Nephron progenitor cell (in vitro differentiated cells): ENCODE measurements at regions not wholly inside any gene's neighbourhood (a gene's known extent, or its start where the extent isn't known, plus 50 kb on each side); places are given as distances from the start of the nearest gene placed in this dataset.
"Not testable (repeated sequence)": the region's sequence is repeated elsewhere in the genome, so short reads cannot be mapped to it uniquely, and the experiment has no call there.

Source experiments
- DNase-seq: peaks from one replicate; pipeline ENCODE4 v3.0.0; 2021
- H3K27ac Mint-ChIP-seq: 2 replicates; pipeline ENCODE4 v1.8.0; 2021; ENCODE audit warnings: mild to moderate bottlenecking, moderate library complexity, mixed read lengths
- H3K27me3 Mint-ChIP-seq: 2 replicates; pipeline ENCODE4 v1.8.0; 2021; ENCODE audit warnings: mild to moderate bottlenecking, low read depth, mixed read lengths; ENCODE audit not compliant: poor library complexity
- H3K36me3 Mint-ChIP-seq: 2 replicates; pipeline ENCODE4 v1.8.0; 2021; ENCODE audit warnings: low read depth, mixed read lengths
- H3K4me1 Mint-ChIP-seq: 2 replicates; pipeline ENCODE4 v1.8.0; 2021; ENCODE audit warnings: mixed read lengths
- H3K4me3 Mint-ChIP-seq: 2 replicates; pipeline ENCODE4 v1.8.0; 2021; ENCODE audit warnings: mild to moderate bottlenecking, moderate library complexity, mixed read lengths
- H3K9me3 Mint-ChIP-seq: 2 replicates; pipeline ENCODE4 v1.8.0; 2021; ENCODE audit warnings: mild to moderate bottlenecking, moderate library complexity, mixed read lengths
- TF ChIP-seq, protein P1 (sequence below): fragments of 200-600 bp; sonication (generic); IDR thresholded peaks from 2 replicates; pipeline ENCODE4 v1.5.0; 2021; ENCODE audit warnings: antibody characterized with exemption

DNA sequence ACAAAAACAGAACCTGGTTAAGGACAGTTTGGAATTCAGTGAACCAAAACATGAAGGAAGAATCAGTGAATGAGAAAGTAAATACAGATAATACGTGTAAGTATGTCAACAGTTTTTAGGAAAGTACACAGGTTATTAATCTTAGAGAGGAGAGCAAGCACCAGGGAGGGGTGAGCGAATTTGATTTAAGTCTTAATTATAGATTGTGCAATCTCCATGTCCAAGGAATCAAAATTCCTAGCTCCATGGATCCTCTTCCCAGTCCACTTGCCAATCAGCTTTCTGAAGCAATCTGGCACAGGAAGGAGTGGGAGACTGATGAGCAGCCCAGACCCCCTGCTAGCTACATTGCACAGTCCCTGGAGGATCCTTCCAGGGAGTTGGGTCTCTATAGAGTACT is 346.4 kb downstream of the SETD4 start:
- DNase-seq = no peak
- H3K4me3 Mint-ChIP-seq = no peak overlapping the region
- H3K27ac Mint-ChIP-seq = no peak overlapping the region
- TF ChIP-seq, protein P1, sequence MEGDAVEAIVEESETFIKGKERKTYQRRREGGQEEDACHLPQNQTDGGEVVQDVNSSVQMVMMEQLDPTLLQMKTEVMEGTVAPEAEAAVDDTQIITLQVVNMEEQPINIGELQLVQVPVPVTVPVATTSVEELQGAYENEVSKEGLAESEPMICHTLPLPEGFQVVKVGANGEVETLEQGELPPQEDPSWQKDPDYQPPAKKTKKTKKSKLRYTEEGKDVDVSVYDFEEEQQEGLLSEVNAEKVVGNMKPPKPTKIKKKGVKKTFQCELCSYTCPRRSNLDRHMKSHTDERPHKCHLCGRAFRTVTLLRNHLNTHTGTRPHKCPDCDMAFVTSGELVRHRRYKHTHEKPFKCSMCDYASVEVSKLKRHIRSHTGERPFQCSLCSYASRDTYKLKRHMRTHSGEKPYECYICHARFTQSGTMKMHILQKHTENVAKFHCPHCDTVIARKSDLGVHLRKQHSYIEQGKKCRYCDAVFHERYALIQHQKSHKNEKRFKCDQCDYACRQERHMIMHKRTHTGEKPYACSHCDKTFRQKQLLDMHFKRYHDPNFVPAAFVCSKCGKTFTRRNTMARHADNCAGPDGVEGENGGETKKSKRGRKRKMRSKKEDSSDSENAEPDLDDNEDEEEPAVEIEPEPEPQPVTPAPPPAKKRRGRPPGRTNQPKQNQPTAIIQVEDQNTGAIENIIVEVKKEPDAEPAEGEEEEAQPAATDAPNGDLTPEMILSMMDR = no peak
- H3K27me3 Mint-ChIP-seq = peaks cover 8% of the 10 kb centered on the region
- peaks cover 11% of the 10 kb centered on the region for H3K4me1 Mint-ChIP-seq
- no peaks in the 10 kb centered on the region for H3K36me3 Mint-ChIP-seq
- peaks cover 3% of the 10 kb centered on the region for H3K9me3 Mint-ChIP-seq

DNA sequence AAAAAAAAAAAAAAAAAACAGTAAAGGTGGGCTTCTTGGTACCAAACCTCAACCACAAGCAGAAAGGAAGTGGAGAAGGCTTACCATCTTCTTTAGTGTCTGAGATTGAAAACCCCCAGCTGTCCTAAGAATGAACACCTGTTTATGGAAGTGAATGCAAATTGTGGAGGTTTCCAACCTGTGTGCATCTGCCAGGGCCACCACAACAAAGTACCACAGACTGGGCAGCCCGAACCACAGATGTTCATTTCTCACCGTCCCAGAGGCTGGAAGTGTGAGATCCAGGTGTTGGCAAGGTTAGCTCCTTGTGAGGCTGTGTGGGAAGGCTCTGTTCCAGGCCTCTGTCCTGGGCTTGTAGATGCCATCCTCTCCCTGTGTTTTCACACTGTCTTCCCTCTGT is 348.7 kb downstream of the SETD4 start:
- H3K36me3 Mint-ChIP-seq = no peaks in the 10 kb centered on the region
- peaks cover 21% of the 10 kb centered on the region for H3K27me3 Mint-ChIP-seq
- no peak overlapping the region for H3K4me3 Mint-ChIP-seq
- no peak for DNase-seq
- H3K27ac Mint-ChIP-seq = no peak overlapping the region
- H3K9me3 Mint-ChIP-seq = peaks cover 3% of the 10 kb centered on the region
- peaks cover 11% of the 10 kb centered on the region for H3K4me1 Mint-ChIP-seq
- TF ChIP-seq, protein P1 = no peak

DNA sequence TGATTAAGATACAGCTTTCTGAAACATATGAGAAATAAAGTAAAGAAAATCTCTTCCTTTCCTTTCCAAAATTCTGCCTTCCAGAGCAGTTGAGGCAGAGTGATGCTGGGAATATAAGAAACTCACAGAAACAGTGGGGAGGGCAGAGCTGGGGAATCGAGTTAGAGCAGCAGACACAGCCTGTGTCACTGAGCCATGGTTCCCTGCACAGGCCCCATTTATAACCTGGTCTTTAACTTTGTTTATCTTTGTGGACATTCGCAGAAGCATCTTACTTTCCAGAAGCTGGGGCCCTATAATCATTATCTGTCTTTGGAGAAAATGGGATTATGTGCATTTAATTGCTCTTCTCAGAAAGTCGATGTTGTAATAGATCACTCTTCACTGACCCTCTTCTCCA is 349.1 kb downstream of the SETD4 start:
- Mint-ChIP-seq H3K27me3 (peaks cover 25% of the 10 kb centered on the region), H3K4me3 (no peak overlapping the region), H3K27ac (no peak overlapping the region), H3K36me3 (no peaks in the 10 kb centered on the region), H3K4me1 (peaks cover 11% of the 10 kb centered on the region), H3K9me3 (peaks cover 3% of the 10 kb centered on the region)
- TF ChIP-seq, protein P1 = no peak
- DNase-seq = no peak

DNA sequence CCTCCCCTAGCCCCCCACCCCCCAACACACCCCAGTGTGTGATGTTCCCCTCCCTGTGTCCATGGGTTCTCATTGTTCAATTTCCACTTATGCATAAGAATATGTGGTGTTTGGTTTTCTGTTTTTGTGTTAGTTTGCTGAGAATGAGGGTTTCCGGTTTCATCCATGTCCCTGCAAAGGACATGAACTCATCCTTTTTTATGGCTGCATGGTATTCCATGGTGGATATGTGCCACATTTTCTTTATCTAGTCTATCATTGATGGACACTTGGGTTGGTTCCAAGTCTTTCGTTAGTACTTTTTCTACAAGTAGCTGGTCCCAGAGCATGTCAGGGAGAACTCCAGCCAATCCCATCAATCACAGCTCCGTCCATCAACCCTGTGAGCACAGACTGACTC is 350.3 kb downstream of the SETD4 start:
- H3K9me3 Mint-ChIP-seq, H3K27ac Mint-ChIP-seq, DNase-seq, H3K4me3 Mint-ChIP-seq, H3K36me3 Mint-ChIP-seq: not testable (repeated sequence)
- Mint-ChIP-seq H3K4me1 (peaks cover 11% of the 10 kb centered on the region), H3K27me3 (peaks cover 37% of the 10 kb centered on the region)

DNA sequence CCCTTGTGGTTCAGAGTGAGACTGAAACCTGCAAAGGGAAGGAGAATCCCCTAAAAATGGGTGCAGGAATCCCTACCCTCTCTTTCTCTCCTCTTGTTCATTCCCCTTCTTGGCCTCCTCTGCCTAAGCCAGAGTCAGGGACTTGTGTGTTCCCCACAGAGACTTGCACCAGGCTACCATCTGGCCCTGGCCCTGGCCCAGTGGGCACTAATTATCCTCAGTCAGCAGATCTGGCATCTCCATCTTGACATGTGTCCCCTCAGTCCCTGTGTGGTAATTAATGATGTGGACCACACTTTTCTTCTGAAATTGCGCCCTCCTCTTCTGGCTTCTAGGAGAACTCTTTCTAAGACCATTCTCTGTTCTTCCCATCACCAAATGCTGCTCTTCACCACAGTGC is 354.4 kb downstream of the SETD4 start:
- no peak for DNase-seq
- H3K4me1 Mint-ChIP-seq = peaks cover 5% of the 10 kb centered on the region
- H3K27me3 Mint-ChIP-seq = peaks cover 47% of the 10 kb centered on the region
- H3K4me3 Mint-ChIP-seq = no peak overlapping the region
- H3K9me3 Mint-ChIP-seq = no peaks in the 10 kb centered on the region
- no peaks in the 10 kb centered on the region for H3K36me3 Mint-ChIP-seq
- no peak overlapping the region for H3K27ac Mint-ChIP-seq
- TF ChIP-seq, protein P1 = no peak

DNA sequence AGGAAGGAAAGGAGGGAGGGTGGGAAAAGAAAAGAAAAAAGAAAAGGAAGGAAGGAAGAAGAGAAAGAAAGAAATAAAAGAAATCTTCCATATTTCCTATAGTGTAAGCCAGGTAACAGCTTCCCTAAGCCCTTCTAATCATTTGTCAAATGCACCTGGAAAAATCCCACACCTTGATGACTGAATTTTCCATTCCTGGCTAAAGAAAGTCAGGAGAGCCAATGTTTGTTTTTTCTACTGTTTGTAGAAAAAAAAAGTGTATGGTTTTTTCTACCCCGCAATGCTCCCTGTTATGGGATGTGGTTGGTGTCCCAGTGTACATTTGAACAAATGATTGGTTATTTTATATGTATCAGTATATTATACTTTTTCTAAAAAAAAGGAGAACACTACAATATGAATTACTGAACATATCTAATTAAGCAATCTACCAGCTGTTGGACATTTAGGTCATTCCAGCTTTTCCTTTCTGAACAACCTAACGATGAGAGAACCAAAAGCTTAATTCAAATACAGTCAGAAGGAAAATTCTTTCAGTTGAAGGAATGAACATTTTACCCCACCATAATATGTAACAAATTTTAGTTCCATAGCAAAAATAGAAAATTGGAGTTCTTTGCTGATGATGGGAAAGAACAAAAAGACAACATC is 355.0 kb downstream of the SETD4 start:
- no peaks in the 10 kb centered on the region for H3K36me3 Mint-ChIP-seq
- no peak overlapping the region for H3K4me3 Mint-ChIP-seq
- TF ChIP-seq, protein P1 = no peak
- H3K27me3 Mint-ChIP-seq = peaks cover 47% of the 10 kb centered on the region
- H3K9me3 Mint-ChIP-seq = no peaks in the 10 kb centered on the region
- DNase-seq = no peak
- H3K4me1 Mint-ChIP-seq = no peaks in the 10 kb centered on the region
- H3K27ac Mint-ChIP-seq = no peak overlapping the region
